ENCODE measurements at regions not wholly inside any gene's neighbourhood (a gene's known extent, or its start where the extent isn't known, plus 50 kb on each side); places are given as distances from the start of the nearest gene placed in this dataset.

- H3K4me1 ChIP-seq (replicated peaks in 1 of 2; ENCODE audit: control insufficient read depth in 2 of 2, insufficient read depth in 2 of 2, low read length in 2 of 2) = no peaks in the 10 kb centered on the region
- no peaks in the 10 kb centered on the region for H3K79me2 ChIP-seq (ENCODE audit: control insufficient read depth, insufficient read depth, low read length)
- ChIA-PET CTCF (ENCODE audit: low intra/inter-chr PET ratio) (no interaction called here), POLR2A (no interaction called here)
- ATAC-seq (no peak), DNase-seq (ENCODE audit: extremely low read depth in 1 of 4, low spot score in 3 of 4) (no peak), FAIRE-seq (no peak)
- TF ChIP-seq STAG1 (CRISPR knock-in tag; IDR thresholded peaks at IDR 0.05; ENCODE audit: borderline replicate concordance) (no peak), ZNF146 (CRISPR knock-in tag; IDR thresholded peaks at IDR 0.05; ENCODE audit: unreplicated experiment) (no peak), MEF2D (tag; conservative IDR thresholded peaks at IDR 0.05; ENCODE audit: low read depth) (no peak), NR2C2 (CRISPR knock-in tag; IDR thresholded peaks at IDR 0.05) (no peak), NR2C2 (tag; IDR thresholded peaks at IDR 0.05) (no peak), BRF2 (IDR thresholded peaks at IDR 0.05; ENCODE audit: borderline replicate concordance, insufficient read depth, insufficient read length) (no peak), BMI1 (IDR thresholded peaks at IDR 0.05; ENCODE audit: low read length) (no peak), HNRNPH1 (optimal IDR thresholded peaks at IDR 0.05; ENCODE audit: low read depth, low read length) (no peak), SREBF1 (IDR thresholded peaks at IDR 0.05; ENCODE audit: borderline replicate concordance, low read depth, low read length) (no peak), SNIP1 (IDR thresholded peaks at IDR 0.05; ENCODE audit: low read depth) (no peak), NFYB (IDR thresholded peaks at IDR 0.05; ENCODE audit: extremely low read depth, insufficient read length) (no peak), PML (IDR thresholded peaks at IDR 0.05; ENCODE audit: low read length) (no peak), ZNF239 (CRISPR knock-in tag; IDR thresholded peaks at IDR 0.05) (no peak), MAFG (tag; conservative IDR thresholded peaks at IDR 0.05) (no peak), IFI16 (CRISPR knock-in tag; IDR thresholded peaks at IDR 0.05) (no peak), GABPB1 (CRISPR knock-in tag; IDR thresholded peaks at IDR 0.05) (no peak), RBM15 (IDR thresholded peaks at IDR 0.05; ENCODE audit: insufficient read depth, low read length) (no peak), ZNF589 (CRISPR knock-in tag; IDR thresholded peaks at IDR 0.05; ENCODE audit: low read depth) (no peak)
- TF ChIP-seq, protein P1, sequence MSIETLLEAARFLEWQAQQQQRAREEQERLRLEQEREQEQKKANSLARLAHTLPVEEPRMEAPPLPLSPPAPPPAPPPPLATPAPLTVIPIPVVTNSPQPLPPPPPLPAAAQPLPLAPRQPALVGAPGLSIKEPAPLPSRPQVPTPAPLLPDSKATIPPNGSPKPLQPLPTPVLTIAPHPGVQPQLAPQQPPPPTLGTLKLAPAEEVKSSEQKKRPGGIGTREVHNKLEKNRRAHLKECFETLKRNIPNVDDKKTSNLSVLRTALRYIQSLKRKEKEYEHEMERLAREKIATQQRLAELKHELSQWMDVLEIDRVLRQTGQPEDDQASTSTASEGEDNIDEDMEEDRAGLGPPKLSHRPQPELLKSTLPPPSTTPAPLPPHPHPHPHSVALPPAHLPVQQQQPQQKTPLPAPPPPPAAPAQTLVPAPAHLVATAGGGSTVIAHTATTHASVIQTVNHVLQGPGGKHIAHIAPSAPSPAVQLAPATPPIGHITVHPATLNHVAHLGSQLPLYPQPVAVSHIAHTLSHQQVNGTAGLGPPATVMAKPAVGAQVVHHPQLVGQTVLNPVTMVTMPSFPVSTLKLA (conservative IDR thresholded peaks at IDR 0.05) = no peak
- TF ChIP-seq, protein P2, sequence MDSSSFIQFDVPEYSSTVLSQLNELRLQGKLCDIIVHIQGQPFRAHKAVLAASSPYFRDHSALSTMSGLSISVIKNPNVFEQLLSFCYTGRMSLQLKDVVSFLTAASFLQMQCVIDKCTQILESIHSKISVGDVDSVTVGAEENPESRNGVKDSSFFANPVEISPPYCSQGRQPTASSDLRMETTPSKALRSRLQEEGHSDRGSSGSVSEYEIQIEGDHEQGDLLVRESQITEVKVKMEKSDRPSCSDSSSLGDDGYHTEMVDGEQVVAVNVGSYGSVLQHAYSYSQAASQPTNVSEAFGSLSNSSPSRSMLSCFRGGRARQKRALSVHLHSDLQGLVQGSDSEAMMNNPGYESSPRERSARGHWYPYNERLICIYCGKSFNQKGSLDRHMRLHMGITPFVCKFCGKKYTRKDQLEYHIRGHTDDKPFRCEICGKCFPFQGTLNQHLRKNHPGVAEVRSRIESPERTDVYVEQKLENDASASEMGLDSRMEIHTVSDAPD (CRISPR knock-in tag; IDR thresholded peaks at IDR 0.05) = no peak
- H3K4me2 ChIP-seq (ENCODE audit: insufficient read depth, low read length) = no peak overlapping the region
- H3K9me3 ChIP-seq (replicated peaks; ENCODE audit: control insufficient read depth, insufficient read depth, low read depth, low read length) = no peaks in the 10 kb centered on the region; the same call in 1 of the 2 replicates
- BruUV-seq (replicated peaks) = no TSS peak
- H3K27ac ChIP-seq (ENCODE audit: extremely low read depth, low read depth, low read length) = no peak overlapping the region
- no peaks in the 10 kb centered on the region for H3K27me3 ChIP-seq (ENCODE audit: control insufficient read depth in 2 of 2, insufficient read depth in 2 of 2, low read length in 2 of 2)
- H4K20me1 ChIP-seq (replicated peaks; ENCODE audit: control insufficient read depth, insufficient read depth, low read length) = no peaks in the 10 kb centered on the region
- intact Hi-C loops (cut with micrococcal nuclease) (no loop called here), in situ Hi-C loops (cut with MboI) (no loop called here)
- H3K4me3 ChIP-seq = no peak overlapping the region
- H3K9ac ChIP-seq (ENCODE audit: insufficient read depth in 1 of 2, low read depth in 2 of 2, low read length in 2 of 2) = no peak overlapping the region
- H3K36me3 ChIP-seq (ENCODE audit: control insufficient read depth, insufficient read depth, low read length) = no peaks in the 10 kb centered on the region
- no peak overlapping the region for H2AFZ ChIP-seq (ENCODE audit: low read depth, low read length)
- no peaks in the 10 kb centered on the region for H3K9me1 ChIP-seq (ENCODE audit: control insufficient read depth, insufficient read depth, low read length)
These were observed 100.4 kb downstream of the FAM114A2 start for GRCh38 chr5:153938191-153938842.

Data from K562 (cell line).